Spleen (tissue), 11 donors: ENCODE measurements at regions not wholly inside any gene's neighbourhood (a gene's known extent, or its start where the extent isn't known, plus 50 kb on each side); places are given as distances from the start of the nearest gene placed in this dataset.

ENCODE experiments used
- DNase-seq: peaks from one replicate; pipeline ENCODE4 v3.0.0-alpha.2; 2020
- H3K27ac ChIP-seq, 8 donors: fragments of 200-600 bp; sonication (generic) in 7 of 8; 1 replicate in 4 of 8; 2 replicates in 4 of 8; pipeline versions ENCODE4 v1.5.0 to v1.8.0; 2016 to 2021; ENCODE audit warnings: inconsistent platforms in 4 of 8, mild to moderate bottlenecking in 4 of 8, moderate library complexity in 1 of 8
- H3K27me3 ChIP-seq, 7 donors: fragments of 200-600 bp; sonication (generic) in 6 of 7; replicated peaks in 1 of 7; 1 replicate in 4 of 7; 2 replicates in 3 of 7; pipeline versions ENCODE4 v1.5.0 to v1.8.0; 2016 to 2021; ENCODE audit warnings: inconsistent platforms in 3 of 7, mild to moderate bottlenecking in 1 of 7
- H3K36me3 ChIP-seq, 6 donors: fragments of 200-600 bp; sonication (generic) in 5 of 6; 1 replicate in 4 of 6; 2 replicates in 2 of 6; pipeline versions ENCODE4 v1.5.0 to v1.8.0; 2016 to 2021; ENCODE audit warnings: inconsistent platforms in 2 of 6
- H3K4me1 ChIP-seq, 6 donors: fragments of 200-600 bp; sonication (generic) in 5 of 6; 1 replicate in 3 of 6; 2 replicates in 3 of 6; pipeline versions ENCODE4 v1.5.0 to v1.8.0; 2016 to 2021; ENCODE audit warnings: inconsistent platforms in 3 of 6
- H3K4me3 ChIP-seq, 8 donors: fragments of 200-600 bp; sonication (generic) in 7 of 8; 1 replicate in 4 of 8; 2 replicates in 4 of 8; pipeline versions ENCODE4 v1.5.0 to v1.8.0; 2016 to 2021; ENCODE audit warnings: inconsistent platforms in 4 of 8, mild to moderate bottlenecking in 4 of 8, moderate library complexity in 2 of 8
- H3K9me3 ChIP-seq, 8 donors: fragments of 200-600 bp; sonication (generic) in 7 of 8; 1 replicate in 4 of 8; 2 replicates in 4 of 8; pipeline versions ENCODE4 v1.5.0 to v1.8.0; 2016 to 2021; ENCODE audit warnings: inconsistent platforms in 4 of 8
- POLR2A ChIP-seq, 3 donors: fragments of 450-650 bp; IDR thresholded peaks; one replicate each; pipeline ENCODE4 v1.5.1; 2017; ENCODE audit warnings: antibody characterized with exemption in 3 of 3, mild to moderate bottlenecking in 1 of 3
- POLR2AphosphoS5 ChIP-seq, 3 donors: sonication (generic); formaldehyde crosslinking; IDR thresholded peaks; one replicate each; pipeline ENCODE4 v1.5.1; 2017; ENCODE audit warnings: antibody characterized with exemption in 3 of 3
- WGBS, 5 donors: extraction: QIAGEN DNeasy Blood & Tissue Kit in 3 of 5; methylation state at CpG; one replicate each; pipeline versions ENCODE4 v1.1.5 to v1.1.7; 2013 to 2018; 5-methylcytosine and 5-hydroxymethylcytosine counted together
- intact Hi-C: fragments of 100-400 bp; cut with DNase I; formaldehyde crosslinking; loops from one replicate; pipeline ENCODE4 v1.15.0; 2023; ENCODE audit warnings: low total_unique reads
- TF ChIP-seq, protein P1 (sequence below), 11 experiments: fragments of 200-600 bp in 7 of 11; fragments of 450-650 bp in 4 of 11; sonication (generic) in 4 of 11; IDR thresholded peaks in 8 of 11; conservative IDR thresholded peaks in 3 of 11; 1 replicate in 7 of 11; 2 replicates in 4 of 11; pipeline versions ENCODE4 v1.4.0 to v1.8.0; 2016 to 2021; ENCODE audit warnings: antibody characterized with exemption in 11 of 11, inconsistent platforms in 4 of 11, mild to moderate bottlenecking in 1 of 11
- donor health status: healthy with polysubstance abuse.
- donor health status: DM: no; HTN: no; CAD: no; lungs with moderate emphysema.
- donor health status: DM: no; HTN: no; CAD: no.
- donor health status: Bipolar disorder and iron deficiency.
- donor health status: healthy.
- donor health status: DM: no; HTN: no; CAD: no.
- donor health status: DM: yes; HTN: yes; CAD: no.

DNA sequence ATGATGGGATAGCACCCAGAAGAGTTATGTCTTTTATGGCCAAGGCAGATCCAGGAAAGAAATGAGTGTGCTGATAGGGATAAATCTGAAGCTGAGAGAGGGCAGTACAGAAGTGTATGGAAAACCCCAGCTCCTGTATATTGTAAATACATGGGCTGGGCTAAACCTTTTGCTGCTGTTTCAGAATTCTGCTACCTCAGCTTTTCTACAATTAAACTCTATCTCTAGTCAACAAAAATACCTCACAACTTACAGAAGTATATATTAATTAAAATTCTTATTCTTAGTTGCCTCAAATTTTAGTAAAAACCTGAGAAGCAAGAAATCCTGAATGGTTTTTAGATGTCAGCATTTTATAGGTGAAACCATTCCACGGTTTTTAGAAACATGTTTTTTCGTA, 889.5 kb upstream of the NXPH2 start:
- H3K27me3 ChIP-seq = no peaks in the 10 kb centered on the region
- H3K9me3 ChIP-seq = peaks cover 0 to 25% (median 4%) of the 10 kb centered on the region in 8 donors
- no peak for TF ChIP-seq POLR2AphosphoS5 (IDR thresholded peaks at IDR 0.05)
- no peak for TF ChIP-seq POLR2A (IDR thresholded peaks at IDR 0.05)
- TF ChIP-seq, protein P1, sequence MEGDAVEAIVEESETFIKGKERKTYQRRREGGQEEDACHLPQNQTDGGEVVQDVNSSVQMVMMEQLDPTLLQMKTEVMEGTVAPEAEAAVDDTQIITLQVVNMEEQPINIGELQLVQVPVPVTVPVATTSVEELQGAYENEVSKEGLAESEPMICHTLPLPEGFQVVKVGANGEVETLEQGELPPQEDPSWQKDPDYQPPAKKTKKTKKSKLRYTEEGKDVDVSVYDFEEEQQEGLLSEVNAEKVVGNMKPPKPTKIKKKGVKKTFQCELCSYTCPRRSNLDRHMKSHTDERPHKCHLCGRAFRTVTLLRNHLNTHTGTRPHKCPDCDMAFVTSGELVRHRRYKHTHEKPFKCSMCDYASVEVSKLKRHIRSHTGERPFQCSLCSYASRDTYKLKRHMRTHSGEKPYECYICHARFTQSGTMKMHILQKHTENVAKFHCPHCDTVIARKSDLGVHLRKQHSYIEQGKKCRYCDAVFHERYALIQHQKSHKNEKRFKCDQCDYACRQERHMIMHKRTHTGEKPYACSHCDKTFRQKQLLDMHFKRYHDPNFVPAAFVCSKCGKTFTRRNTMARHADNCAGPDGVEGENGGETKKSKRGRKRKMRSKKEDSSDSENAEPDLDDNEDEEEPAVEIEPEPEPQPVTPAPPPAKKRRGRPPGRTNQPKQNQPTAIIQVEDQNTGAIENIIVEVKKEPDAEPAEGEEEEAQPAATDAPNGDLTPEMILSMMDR (IDR thresholded peaks at IDR 0.05 in 8 of 11, conservative IDR thresholded peaks at IDR 0.05 in 3 of 11) = no peak
- DNase-seq = no peak
- no peak overlapping the region for H3K4me3 ChIP-seq
- H3K36me3 ChIP-seq = no peaks in the 10 kb centered on the region
- no peak overlapping the region for H3K27ac ChIP-seq
- intact Hi-C loops = no loop called here
- no peaks in the 10 kb centered on the region for H3K4me1 ChIP-seq
- 72 to 87% (median 76%) methylated on average over 2 of the region's 2 CpGs for WGBS, 5 donors

DNA sequence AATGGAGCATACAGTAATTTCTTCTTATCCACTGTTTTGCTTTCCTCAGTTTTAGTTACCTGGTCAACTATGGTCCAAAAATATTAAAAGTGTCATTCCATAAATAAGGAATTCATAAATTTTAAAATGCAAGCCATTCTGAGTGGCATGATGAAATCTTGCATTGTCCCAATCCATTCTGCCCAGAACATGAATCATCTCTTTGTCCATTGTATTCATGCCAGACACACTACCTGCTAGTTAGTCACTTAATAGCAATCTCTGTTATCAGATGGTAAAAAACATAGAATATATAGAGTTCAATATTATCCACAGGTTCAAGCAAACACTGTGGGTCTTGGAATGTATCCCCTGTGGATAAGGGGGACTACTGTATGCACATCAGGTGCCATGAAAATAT, 872.2 kb upstream of the NXPH2 start:
- Histone ChIP-seq H3K36me3 (no peaks in the 10 kb centered on the region), H3K27me3 (no peaks in the 10 kb centered on the region), H3K27ac (no peak overlapping the region), H3K9me3 (peaks cover 0 to 37% (median 27%) of the 10 kb centered on the region in 8 donors), H3K4me3 (no peak overlapping the region), H3K4me1 (no peaks in the 10 kb centered on the region)
- TF ChIP-seq, protein P1 (IDR thresholded peaks at IDR 0.05 in 8 of 11, conservative IDR thresholded peaks at IDR 0.05 in 3 of 11) = no peak
- TF ChIP-seq POLR2A (IDR thresholded peaks at IDR 0.05) (no peak), POLR2AphosphoS5 (IDR thresholded peaks at IDR 0.05) (no peak)
- intact Hi-C loops = no loop called here
- no peak for DNase-seq

DNA sequence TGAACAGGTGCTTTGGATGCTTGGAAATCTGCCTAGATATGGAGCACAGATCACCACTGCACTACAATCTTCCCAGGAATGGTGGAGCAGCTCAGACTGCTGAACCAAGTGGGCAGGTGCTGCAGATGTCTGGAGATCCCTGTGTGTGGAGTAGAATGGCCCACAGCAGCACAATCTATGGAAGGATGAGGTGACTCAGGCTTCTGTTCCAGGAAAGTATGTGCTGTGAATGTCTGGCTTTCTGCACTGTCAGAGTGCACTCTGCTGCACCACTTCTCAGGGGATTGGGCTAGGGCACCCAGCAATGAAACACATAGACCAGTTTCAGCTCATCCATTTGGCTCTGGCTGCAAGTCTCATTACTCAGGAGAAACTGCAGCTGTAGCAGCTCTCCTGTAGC, 865.4 kb upstream of the NXPH2 start:
- no peaks in the 10 kb centered on the region for H3K27me3 ChIP-seq
- no peaks in the 10 kb centered on the region for H3K4me1 ChIP-seq
- DNase-seq = no peak
- intact Hi-C loops = no loop called here
- no peak overlapping the region for H3K4me3 ChIP-seq
- H3K9me3 ChIP-seq = peaks cover 0 to 80% (median 62%) of the 10 kb centered on the region in 8 donors
- H3K27ac ChIP-seq = no peak overlapping the region
- no peaks in the 10 kb centered on the region for H3K36me3 ChIP-seq
- TF ChIP-seq, protein P1 (IDR thresholded peaks at IDR 0.05 in 8 of 11, conservative IDR thresholded peaks at IDR 0.05 in 3 of 11) = no peak
- TF ChIP-seq POLR2AphosphoS5 (IDR thresholded peaks at IDR 0.05) (no peak), POLR2A (IDR thresholded peaks at IDR 0.05) (no peak)

DNA sequence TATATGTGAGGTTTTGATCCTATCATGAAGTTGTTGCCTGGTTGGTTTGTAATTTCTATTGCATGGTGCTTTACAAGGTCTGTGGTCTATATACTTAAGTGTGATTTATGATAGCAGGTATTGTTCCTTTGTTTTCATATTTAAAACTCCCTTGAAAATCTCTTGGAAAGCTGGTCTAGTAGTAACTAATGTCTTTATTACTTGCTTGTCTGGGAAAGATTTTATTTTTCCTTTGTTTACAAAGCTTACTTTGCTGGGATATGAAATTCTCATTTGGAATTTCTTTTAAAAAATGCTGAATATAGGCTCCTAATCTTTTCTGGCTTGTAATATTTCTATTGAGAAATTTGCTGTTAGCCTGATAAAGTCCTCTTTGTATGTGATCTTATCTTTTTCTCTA, 862.9 kb upstream of the NXPH2 start:
- no peak for DNase-seq
- Histone ChIP-seq H3K27me3 (no peaks in the 10 kb centered on the region), H3K4me3 (no peak overlapping the region), H3K27ac (no peak overlapping the region), H3K4me1 (no peaks in the 10 kb centered on the region), H3K36me3 (no peaks in the 10 kb centered on the region), H3K9me3 (peaks cover 0 to 60% (median 46%) of the 10 kb centered on the region in 8 donors)
- TF ChIP-seq, protein P1 (IDR thresholded peaks at IDR 0.05 in 8 of 11, conservative IDR thresholded peaks at IDR 0.05 in 3 of 11) = no peak
- TF ChIP-seq POLR2AphosphoS5 (IDR thresholded peaks at IDR 0.05) (no peak), POLR2A (IDR thresholded peaks at IDR 0.05) (no peak)
- intact Hi-C loops = no loop called here
